MG63 (cell line): ENCODE measurements at regions not wholly inside any gene's neighbourhood (a gene's known extent, or its start where the extent isn't known, plus 50 kb on each side); places are given as distances from the start of the nearest gene placed in this dataset.

ENCODE experiments used
- DNase-seq: peaks from one replicate; pipeline ENCODE4 v3.0.0-alpha.2; 2020
- H3K27me3 ChIP-seq: fragments of 250-450 bp; sonication (Bioruptor Pico); 2 replicates; pipeline ENCODE4 v1.5.1; 2020; ENCODE audit warnings: mild to moderate bottlenecking, moderate library complexity
- H3K36me3 ChIP-seq: fragments of 250-450 bp; sonication (Bioruptor Pico); 2 replicates; pipeline ENCODE4 v1.5.1; 2020; ENCODE audit warnings: mild to moderate bottlenecking, moderate library complexity
- H3K4me3 ChIP-seq: fragments of 250-450 bp; sonication (Bioruptor Pico); 2 replicates; pipeline ENCODE4 v1.5.1; 2020; ENCODE audit warnings: mild to moderate bottlenecking, moderate library complexity
- H3K9me3 ChIP-seq: fragments of 250-450 bp; sonication (Bioruptor Pico); 2 replicates; pipeline ENCODE4 v1.5.1; 2020; ENCODE audit warnings: mild to moderate bottlenecking, moderate library complexity

DNA sequence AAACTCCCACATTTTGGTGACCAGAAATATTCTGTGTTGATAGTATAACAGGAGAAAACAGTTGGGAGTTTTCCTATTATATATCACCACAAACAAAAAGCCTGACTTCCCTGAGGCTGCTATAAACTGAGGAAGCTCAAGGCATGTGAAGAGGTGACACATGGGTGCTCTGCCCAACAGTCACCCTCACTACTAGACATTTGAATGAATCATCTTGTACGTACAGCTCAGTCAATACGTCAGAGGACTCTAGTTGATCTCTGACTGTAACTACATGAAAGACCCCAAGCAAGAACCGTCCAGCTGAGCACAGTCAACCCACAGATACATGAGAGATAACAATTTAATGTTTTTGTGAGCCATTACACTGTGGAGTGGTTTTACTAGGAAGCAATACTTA lies 338.3 kb upstream of the ATP11B start:
- no peaks in the 10 kb centered on the region for H3K36me3 ChIP-seq
- H3K9me3 ChIP-seq, result no peaks in the 10 kb centered on the region
- H3K27me3 ChIP-seq, result peaks cover 2% of the 10 kb centered on the region; the same call in 1 of the 2 replicates
- no peak for DNase-seq
- H3K4me3 ChIP-seq, result no peak overlapping the region

DNA sequence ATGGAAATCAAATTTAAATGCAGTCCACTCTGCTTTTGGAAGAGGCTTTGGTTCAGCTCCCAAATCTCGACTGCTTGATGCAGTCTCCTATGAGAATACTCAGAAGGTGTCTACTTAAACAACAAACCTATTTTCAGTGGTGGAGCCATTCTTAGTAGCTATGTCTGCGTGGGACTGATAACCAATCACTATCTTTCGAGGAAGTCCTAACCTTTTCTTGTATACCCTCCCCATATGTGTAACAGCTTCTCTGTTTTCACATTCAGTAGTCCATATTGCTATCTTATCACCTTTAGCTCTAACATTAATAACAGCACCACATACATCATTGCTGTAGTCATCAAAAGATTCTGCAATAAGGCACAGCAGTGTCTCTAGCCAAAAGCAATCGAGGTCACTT lies 333.0 kb upstream of the ATP11B start:
- H3K36me3 ChIP-seq, result no peaks in the 10 kb centered on the region
- no peak overlapping the region for H3K4me3 ChIP-seq
- DNase-seq, result no peak
- no peaks in the 10 kb centered on the region for H3K9me3 ChIP-seq
- H3K27me3 ChIP-seq, result peaks cover 2% of the 10 kb centered on the region; the same call in 1 of the 2 replicates

DNA sequence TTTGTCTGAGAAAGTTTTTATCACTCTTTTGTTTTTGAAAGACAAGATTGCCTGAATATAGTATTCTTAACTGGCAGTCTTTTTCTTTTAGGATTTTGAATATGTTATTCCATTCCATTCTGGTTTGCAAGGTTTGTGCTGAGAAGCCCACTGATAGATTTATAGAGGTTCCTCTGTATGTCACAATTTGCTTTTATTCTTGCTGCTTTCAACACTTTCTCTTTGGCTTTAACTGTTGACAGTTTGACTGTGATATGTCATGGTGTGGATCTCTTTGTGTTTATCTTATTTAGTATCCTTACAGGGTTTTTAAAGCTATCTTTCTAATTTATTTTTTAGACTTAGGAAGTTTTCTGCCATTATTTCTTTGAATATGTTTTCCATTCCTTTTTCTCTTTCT lies 331.2 kb upstream of the ATP11B start:
- no peak for DNase-seq
- Histone ChIP-seq H3K4me3 (no peak overlapping the region), H3K27me3 (no peaks in the 10 kb centered on the region; the same call in 1 of the 2 replicates), H3K36me3 (no peaks in the 10 kb centered on the region), H3K9me3 (no peaks in the 10 kb centered on the region)

DNA sequence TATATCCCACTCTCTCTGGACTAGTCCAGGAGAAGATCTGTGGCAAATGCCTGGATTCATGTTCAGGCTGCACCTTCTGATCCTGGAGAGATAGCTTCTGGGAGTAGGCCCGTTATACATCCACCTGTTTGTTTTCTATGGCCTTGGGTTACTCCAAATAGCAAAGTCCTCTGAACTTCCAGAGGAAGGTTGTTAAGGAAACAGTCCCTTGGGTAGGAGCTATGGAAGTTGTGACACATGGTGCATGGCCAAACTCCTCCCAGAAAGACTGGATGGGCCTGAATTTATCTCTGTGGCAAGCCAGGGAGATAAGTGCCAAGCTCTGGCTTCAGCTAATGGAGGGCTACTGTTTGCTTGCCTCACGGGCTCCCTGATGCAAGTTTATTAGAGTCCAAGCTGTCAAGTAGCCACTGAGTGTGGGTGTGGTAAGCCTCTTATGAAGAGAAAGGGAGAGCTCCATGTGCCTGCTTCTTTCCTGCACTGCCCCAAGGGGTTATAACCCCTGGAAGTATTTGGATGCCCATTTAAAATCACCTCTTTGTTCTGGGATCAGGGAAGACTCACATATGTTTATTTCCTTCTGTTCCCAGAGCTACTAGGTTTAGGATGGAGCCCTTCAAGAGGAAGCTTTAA lies 328.7 kb upstream of the ATP11B start:
- H3K4me3 ChIP-seq, result no peak overlapping the region
- H3K27me3 ChIP-seq, result no peaks in the 10 kb centered on the region; the same call in 1 of the 2 replicates
- no peaks in the 10 kb centered on the region for H3K9me3 ChIP-seq
- DNase-seq, result no peak
- H3K36me3 ChIP-seq, result no peaks in the 10 kb centered on the region

DNA sequence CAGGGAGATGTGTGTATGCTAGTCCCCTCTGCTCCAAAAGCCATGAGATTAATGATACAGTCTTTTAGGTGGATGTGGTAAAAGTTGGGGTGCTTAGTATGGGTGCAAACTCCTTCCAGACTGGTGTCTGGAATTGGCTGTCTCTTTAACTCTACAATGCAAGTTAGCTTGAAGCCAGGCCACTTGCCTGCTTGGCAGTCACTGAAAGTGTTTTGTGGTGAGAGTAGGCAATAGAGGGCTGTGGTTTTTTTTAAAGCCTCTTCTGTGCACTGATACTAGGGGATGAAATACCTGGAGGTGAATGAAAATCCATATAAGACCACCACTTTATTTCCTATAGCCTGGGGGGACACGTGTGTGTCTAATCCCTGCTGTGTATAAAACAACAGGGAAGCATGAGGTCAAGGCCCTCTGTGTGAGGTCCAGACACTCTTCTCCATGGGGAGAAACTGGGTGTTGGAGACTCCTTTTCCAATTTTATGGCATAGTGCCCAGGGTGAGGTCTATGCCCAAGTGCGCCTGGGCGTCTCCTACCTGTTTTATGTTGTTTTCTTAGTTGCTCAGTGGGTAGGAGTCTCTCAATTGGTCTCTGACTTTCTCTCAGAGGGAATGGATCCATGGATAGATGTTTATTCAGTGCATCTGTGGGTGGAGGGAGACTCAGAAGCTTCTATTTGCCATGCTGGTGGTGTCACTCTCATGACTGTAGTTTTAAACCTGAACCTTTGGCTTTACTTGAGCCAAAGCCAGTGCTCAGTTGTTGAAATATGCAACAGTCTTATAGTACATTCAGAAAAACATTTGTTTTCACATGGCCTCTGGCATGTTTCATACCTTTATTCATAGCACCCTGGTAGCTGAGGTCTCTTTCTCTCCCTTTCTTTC lies 327.8 kb upstream of the ATP11B start:
- H3K27me3 ChIP-seq, result no peaks in the 10 kb centered on the region; the same call in 1 of the 2 replicates
- no peaks in the 10 kb centered on the region for H3K9me3 ChIP-seq
- DNase-seq, result no peak
- no peaks in the 10 kb centered on the region for H3K36me3 ChIP-seq
- no peak overlapping the region for H3K4me3 ChIP-seq

DNA sequence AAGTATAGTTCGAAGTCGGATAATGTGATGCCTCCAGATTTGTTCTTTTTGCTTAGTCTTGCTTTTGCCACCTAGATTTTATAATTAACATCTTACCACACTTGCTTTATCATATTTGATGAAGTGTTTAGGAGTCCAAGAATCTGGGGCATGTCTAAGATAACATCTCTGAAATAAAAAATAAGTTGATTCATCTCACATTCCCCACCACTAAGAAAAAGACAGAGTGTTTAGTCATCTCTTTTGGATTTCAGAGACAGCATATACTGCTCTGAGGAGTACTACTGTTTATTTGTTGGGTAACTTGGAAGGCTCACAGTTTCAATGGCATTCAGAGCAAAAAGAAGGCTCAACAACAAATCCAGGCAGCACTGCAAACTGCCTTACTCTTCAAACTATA lies 324.2 kb upstream of the ATP11B start:
- Histone ChIP-seq H3K4me3 (no peak overlapping the region), H3K9me3 (no peaks in the 10 kb centered on the region), H3K27me3 (no peaks in the 10 kb centered on the region; the same call in 1 of the 2 replicates), H3K36me3 (no peaks in the 10 kb centered on the region)
- no peak for DNase-seq

DNA sequence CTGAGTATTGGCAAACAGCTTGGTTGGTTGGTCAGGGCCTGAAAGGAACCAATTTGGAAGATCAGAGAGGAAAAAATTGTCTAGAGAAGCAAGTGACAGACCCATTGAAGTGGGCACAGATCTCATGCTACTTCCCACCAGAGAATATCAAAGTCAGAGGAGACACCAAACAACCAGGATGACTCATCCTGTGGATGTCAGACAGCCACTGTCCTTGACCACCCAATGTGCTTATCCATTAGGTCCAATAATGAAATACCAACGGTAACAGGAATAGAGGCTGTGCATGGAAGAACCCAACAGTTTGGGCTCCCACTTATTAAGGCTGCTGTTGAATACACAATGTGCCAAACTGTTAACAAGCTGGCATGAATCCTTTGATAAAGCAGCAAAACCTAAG lies 323.1 kb upstream of the ATP11B start:
- no peak for DNase-seq
- Histone ChIP-seq H3K9me3 (no peaks in the 10 kb centered on the region), H3K36me3 (no peaks in the 10 kb centered on the region), H3K27me3 (peaks cover 2% of the 10 kb centered on the region), H3K4me3 (no peak overlapping the region)

DNA sequence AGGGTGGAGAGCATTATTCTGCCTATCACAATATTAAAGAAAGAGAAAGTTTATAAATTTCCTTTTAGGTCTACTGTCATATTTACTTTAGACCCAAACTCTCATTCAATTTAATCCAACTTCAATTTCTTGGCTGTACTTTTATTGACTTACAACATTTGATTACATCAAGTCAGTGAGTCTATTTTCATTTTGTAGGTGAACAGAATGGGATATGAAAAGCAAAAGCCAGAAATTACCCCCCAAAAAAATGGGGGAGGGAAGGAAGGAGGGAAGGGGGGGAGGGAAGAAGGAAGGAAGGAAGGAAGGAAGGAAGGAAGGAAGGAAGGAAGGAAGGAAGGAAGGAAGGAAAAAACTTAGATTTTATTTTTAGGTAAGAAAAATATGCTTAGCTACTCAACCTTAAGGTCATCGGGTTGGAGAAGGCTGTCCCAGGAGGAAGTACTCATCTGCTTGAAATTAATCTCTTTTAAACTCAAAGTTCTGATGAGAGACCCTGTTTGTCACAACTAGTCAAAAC lies 320.1 kb upstream of the ATP11B start:
- no peak for DNase-seq
- no peaks in the 10 kb centered on the region for H3K36me3 ChIP-seq
- H3K9me3 ChIP-seq, result no peaks in the 10 kb centered on the region
- no peak overlapping the region for H3K4me3 ChIP-seq
- H3K27me3 ChIP-seq, result peaks cover 2% of the 10 kb centered on the region

DNA sequence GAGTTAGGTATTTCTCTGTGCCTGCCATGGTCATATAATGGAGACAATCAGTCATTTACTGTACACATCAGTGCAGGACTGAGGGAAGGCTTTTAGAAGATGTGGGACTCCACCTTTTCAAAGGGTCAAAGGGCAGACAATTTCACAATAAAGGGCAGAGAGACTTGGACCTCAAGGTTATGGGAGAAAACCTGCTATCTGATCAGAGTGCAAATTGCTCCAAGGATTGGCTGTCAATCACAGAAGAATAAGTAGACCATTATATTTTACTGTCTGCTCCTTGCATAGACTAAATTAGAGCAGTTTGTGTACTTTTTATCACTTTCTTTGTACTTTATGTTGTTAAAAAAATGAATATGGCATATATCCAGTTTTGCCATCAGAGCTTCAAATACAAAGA lies 314.9 kb upstream of the ATP11B start:
- Histone ChIP-seq H3K36me3 (no peaks in the 10 kb centered on the region), H3K4me3 (no peak overlapping the region), H3K9me3 (no peaks in the 10 kb centered on the region), H3K27me3 (peaks cover 2% of the 10 kb centered on the region)
- DNase-seq, result no peak

DNA sequence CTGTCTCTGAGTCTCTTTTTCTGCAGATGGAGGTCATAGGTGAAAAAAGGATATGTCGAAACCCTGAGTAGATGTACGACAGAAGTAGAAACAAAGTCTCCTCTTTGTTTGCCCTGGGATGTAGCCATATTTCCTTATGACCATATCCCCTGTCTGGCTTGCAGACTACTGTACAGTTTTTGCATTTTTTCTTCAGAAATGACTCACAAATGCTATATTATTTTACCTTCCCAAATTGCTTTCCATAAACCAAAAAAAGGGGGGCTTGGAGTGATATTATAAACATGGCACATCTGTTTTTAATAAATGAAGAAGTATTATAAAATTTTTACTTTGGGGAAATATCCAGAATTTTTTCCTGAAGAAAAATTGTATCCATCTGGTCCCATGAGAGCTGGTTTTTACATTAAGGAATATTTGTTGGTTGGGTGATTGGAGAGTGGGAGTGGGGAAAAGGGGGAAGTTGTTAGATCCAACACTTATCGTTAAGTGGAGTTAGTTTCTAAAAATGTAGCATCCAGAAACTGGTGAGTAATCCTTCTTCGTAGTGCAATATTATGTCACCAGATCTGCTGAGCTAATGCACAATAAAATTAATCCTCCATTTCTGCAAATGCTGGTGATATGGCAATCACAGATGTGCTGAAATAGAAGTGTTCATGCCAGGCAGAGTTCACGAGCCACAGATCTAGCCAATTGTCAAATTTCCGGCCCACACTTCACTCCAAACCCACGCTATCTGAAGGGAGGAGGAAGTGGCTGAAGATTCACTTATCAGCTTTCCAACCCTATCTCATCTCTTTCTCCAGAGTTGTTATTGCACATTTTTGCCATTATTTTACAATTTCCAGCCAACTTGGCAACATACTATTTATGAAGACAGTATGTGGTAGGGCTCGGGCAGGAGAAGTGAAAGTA lies 313.6 kb upstream of the ATP11B start:
- no peak for DNase-seq
- no peaks in the 10 kb centered on the region for H3K36me3 ChIP-seq
- H3K27me3 ChIP-seq, result no peaks in the 10 kb centered on the region
- no peak overlapping the region for H3K4me3 ChIP-seq
- no peaks in the 10 kb centered on the region for H3K9me3 ChIP-seq

DNA sequence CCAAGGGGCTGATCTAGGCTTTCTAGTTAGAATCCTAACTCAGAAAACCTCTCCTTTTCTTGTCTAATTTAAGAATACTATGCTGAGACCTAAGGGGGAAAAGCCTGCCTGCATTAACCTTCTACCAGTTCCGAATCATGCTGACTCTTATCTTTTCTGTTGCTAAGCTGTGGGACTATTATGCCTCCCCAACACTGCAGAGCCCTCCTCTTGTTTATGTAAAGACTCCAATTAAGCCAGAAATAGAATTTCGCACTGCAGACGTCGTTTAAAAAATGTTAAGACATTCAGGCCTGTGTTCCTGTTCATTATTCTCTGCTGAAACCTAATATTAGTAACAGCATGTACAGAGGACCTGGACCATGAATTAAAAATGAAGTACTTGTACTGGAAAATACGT lies 310.6 kb upstream of the ATP11B start:
- no peak for DNase-seq
- Histone ChIP-seq H3K36me3 (no peaks in the 10 kb centered on the region), H3K9me3 (no peaks in the 10 kb centered on the region), H3K4me3 (no peak overlapping the region), H3K27me3 (no peaks in the 10 kb centered on the region)

DNA sequence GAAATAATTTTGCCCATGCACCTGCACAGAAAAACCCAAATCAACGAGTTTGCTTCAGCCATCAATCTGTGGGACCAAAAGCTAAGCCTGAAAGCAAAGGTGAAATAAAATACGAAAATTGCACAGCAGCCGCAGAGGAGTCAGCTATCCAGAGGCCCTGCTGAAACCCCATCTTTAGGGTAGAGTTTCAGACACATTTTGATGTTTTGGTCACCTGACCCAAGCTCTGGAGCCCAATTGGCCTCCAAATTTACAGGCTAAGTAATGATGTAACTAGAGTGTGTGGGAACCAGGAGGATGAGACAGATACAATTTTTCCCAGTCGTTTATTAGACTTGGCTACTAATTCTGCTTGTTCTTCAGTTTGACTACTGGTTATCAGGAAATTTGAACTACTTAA lies 308.6 kb upstream of the ATP11B start:
- H3K36me3 ChIP-seq, result no peaks in the 10 kb centered on the region
- H3K9me3 ChIP-seq, result no peaks in the 10 kb centered on the region
- no peak overlapping the region for H3K4me3 ChIP-seq
- no peaks in the 10 kb centered on the region for H3K27me3 ChIP-seq
- no peak for DNase-seq

DNA sequence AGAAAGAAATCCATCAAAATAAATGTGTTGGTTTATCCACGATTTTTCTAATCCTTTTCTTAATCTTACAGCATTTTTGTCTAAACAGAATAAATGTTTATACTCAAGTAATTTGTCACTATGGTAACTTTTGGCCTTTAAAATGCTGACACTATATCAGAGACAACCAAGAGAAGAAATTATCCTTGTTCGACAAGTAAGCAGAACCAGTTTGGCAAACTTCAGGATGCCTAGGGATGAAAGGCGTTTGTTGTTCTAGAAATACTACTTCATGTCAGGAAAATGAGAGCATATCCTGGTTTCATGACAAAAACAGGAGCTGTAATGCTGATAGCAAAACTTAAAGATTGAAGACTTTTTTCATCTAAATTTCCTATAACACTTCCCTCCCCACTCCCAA lies 308.0 kb upstream of the ATP11B start:
- no peak overlapping the region for H3K4me3 ChIP-seq
- no peaks in the 10 kb centered on the region for H3K36me3 ChIP-seq
- DNase-seq, result no peak
- H3K27me3 ChIP-seq, result no peaks in the 10 kb centered on the region
- H3K9me3 ChIP-seq, result no peaks in the 10 kb centered on the region

DNA sequence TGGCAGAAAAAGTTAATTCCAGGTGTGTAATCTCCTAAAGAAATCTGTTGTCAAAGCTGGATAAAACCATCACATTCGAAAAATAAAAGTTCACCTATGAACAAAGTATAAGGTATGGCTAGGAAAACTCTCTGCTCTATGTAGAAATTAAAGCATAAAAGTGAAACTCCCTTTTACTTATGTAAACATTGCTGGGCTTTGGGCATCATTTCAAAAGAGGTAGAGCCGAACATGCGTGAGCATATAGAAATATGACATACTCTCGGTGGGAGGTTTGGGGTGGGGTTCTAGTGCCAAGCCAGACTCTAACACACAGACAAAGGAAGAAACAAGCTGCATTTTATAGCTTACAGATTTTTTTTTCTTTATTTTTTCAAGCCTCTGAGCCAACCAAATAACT lies 306.8 kb upstream of the ATP11B start:
- no peaks in the 10 kb centered on the region for H3K27me3 ChIP-seq
- no peak for DNase-seq
- no peaks in the 10 kb centered on the region for H3K9me3 ChIP-seq
- no peaks in the 10 kb centered on the region for H3K36me3 ChIP-seq
- no peak overlapping the region for H3K4me3 ChIP-seq

DNA sequence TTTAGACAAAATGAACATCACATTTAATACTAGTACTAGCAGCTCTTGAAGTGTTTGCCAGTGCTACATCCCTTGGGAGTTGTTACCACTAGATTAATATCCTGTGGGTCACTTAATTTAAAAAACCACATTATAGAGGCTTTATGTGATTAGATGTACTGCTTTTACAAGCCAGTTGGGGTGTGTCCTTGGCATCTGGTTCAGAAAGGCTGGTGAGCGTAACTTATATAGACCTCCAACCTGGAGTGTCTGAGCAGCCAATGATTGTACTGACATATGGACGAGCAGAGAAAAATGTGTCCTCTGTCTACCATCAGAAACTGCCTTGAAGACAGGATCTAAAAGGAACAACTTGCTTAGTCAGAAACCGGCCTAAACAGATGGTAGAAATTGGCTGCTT lies 306.2 kb upstream of the ATP11B start:
- Histone ChIP-seq H3K36me3 (no peaks in the 10 kb centered on the region), H3K9me3 (no peaks in the 10 kb centered on the region), H3K4me3 (no peak overlapping the region), H3K27me3 (no peaks in the 10 kb centered on the region)
- no peak for DNase-seq

DNA sequence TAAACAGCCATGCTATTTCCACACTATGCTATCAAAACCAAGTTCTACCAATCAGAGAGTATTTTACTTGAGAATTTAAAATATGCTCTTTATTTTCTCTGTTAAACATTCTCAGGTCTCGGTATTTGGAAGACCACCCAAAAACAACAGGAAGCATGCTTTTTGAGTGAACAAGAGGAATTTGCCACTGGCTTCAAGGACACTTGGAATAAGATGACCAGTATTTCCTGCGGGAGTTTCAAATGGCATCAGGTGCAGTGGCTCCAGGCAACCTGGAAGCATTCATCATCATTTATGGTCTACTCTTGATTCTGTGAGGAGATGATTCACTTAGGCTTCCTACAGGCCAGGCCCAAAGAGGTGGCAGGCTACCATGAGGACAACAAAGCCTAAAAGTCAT lies 305.7 kb upstream of the ATP11B start:
- no peak for DNase-seq
- Histone ChIP-seq H3K9me3 (no peaks in the 10 kb centered on the region), H3K27me3 (no peaks in the 10 kb centered on the region), H3K4me3 (no peak overlapping the region), H3K36me3 (no peaks in the 10 kb centered on the region)
